ENCODE measurements at regions not wholly inside any gene's neighbourhood (a gene's known extent, or its start where the extent isn't known, plus 50 kb on each side); places are given as distances from the start of the nearest gene placed in this dataset.

DNA sequence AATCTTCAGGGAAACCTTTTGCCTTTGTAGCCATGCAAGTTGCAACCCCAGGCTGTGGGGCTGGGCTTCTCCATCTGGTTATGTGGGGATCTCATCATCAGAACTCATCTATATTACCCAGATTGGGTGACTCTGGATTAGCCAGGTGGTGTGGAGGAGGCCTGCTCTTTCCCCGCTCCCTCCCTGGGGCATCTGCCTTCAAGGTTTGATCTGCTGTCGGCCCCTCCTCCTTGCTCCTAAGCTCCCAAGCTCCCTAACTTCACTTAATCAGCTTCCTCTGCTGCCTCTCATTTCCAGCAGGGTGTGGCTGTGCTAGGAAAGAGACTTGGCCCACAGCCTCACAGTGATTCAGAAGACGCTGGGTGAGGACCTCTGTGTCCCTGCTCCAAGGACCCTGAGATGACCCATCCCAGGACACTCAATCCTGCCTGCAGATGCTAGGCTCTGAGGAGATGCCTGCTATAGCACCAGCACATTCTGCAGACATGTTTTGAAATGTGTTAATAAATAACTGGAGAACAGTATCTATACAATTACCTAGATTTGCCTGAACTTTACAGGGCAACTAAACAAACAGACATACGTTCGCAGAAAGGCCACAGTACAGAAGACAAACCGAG is 392.1 kb upstream of the PODXL start:
- 33% methylated on average over 2 of the region's 6 CpGs; no CpG with 5 or more reads in 1 of the 2 experiments for WGBS, 2 experiments (ENCODE audit: extremely low coverage in 2 of 2, insufficient read length in 1 of 2)
- H4K5ac ChIP-seq (ENCODE audit: low read depth, low read length) = no peak overlapping the region
- H2AFZ ChIP-seq (replicated peaks; ENCODE audit: low read length, poor library complexity) = no peak overlapping the region
- no peak overlapping the region for H3K18ac ChIP-seq (ENCODE audit: low read depth, low read length)
- H3K9me3 ChIP-seq (ENCODE audit: control insufficient read depth, insufficient read depth, low read length) = no peaks in the 10 kb centered on the region
- H3K4ac ChIP-seq (ENCODE audit: low read depth, low read length) = no peak overlapping the region
- H3K9ac ChIP-seq (ENCODE audit: low read depth, low read length) = no peak overlapping the region
- H2BK120ac ChIP-seq (ENCODE audit: low read depth, low read length) = no peak overlapping the region
- no peaks in the 10 kb centered on the region for H3K4me1 ChIP-seq (ENCODE audit: control insufficient read depth, insufficient read depth, low read length)
- no peaks in the 10 kb centered on the region for H3K36me3 ChIP-seq (ENCODE audit: control insufficient read depth, insufficient read depth, low read length)
- in situ Hi-C loops (cut with MboI; ENCODE audit: low sequenced_read_pairs) = no loop called here
- ATAC-seq (ENCODE audit: low read depth) (no peak), DNase-seq (no peak)
- no peak overlapping the region for H3K23ac ChIP-seq (ENCODE audit: low read depth, low read length)
- intact Hi-C loops (cut with micrococcal nuclease) = loop anchor here (5.0 kb wide), 1 partner anchor 454 kb away; no protein-coding TSS in a partner anchor
- H3K14ac ChIP-seq (replicated peaks; ENCODE audit: low read depth, low read length) = no peak overlapping the region
- no peak overlapping the region for H2AK5ac ChIP-seq (ENCODE audit: low read depth, low read length)
- peaks cover 8% of the 10 kb centered on the region for H3K27me3 ChIP-seq (ENCODE audit: control insufficient read depth, insufficient read depth, low read length)
- H4K20me1 ChIP-seq (ENCODE audit: insufficient read depth, low read length) = no peaks in the 10 kb centered on the region
- no peak overlapping the region for H3K56ac ChIP-seq (ENCODE audit: extremely low read depth, insufficient read depth, low read length)
- no peak overlapping the region for H4K8ac ChIP-seq (ENCODE audit: low read depth in 2 of 2, low read length in 2 of 2)
- BruUV-seq (replicated peaks) = no TSS peak
- H2BK15ac ChIP-seq (ENCODE audit: low read depth, low read length) = no peak overlapping the region
- H2BK20ac ChIP-seq (ENCODE audit: low read depth, low read length) = no peak overlapping the region
- H2BK5ac ChIP-seq (ENCODE audit: low read depth, low read length, poor library complexity, severe bottlenecking) = no peak overlapping the region
- dilution Hi-C loops (cut with HindIII; ENCODE audit: low sequenced_read_pairs, unreplicated experiment) = no loop called here
- no peak overlapping the region for H2AK9ac ChIP-seq (replicated peaks; ENCODE audit: low read depth, low read length, poor library complexity)
- no peak overlapping the region for H3K4me3 ChIP-seq (ENCODE audit: insufficient read depth, low read depth, low read length)
- TF ChIP-seq, protein P1, sequence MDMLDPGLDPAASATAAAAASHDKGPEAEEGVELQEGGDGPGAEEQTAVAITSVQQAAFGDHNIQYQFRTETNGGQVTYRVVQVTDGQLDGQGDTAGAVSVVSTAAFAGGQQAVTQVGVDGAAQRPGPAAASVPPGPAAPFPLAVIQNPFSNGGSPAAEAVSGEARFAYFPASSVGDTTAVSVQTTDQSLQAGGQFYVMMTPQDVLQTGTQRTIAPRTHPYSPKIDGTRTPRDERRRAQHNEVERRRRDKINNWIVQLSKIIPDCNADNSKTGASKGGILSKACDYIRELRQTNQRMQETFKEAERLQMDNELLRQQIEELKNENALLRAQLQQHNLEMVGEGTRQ (IDR thresholded peaks at IDR 0.05; ENCODE audit: low read depth, low read length) = no peak
- TF ChIP-seq MAFK (IDR thresholded peaks at IDR 0.05; ENCODE audit: low read depth, low read length) (no peak), RFX5 (IDR thresholded peaks at IDR 0.05; ENCODE audit: low read depth, low read length) (no peak), RCOR1 (IDR thresholded peaks at IDR 0.05; ENCODE audit: insufficient replicate concordance, low read length) (no peak), MAZ (IDR thresholded peaks at IDR 0.05; ENCODE audit: borderline replicate concordance, low read depth, low read length) (no peak), CEBPB (IDR thresholded peaks at IDR 0.05; ENCODE audit: low read depth, low read length) (no peak), SMC3 (IDR thresholded peaks at IDR 0.05; ENCODE audit: low read depth, low read length) (no peak)
- TF ChIP-seq, protein P2, sequence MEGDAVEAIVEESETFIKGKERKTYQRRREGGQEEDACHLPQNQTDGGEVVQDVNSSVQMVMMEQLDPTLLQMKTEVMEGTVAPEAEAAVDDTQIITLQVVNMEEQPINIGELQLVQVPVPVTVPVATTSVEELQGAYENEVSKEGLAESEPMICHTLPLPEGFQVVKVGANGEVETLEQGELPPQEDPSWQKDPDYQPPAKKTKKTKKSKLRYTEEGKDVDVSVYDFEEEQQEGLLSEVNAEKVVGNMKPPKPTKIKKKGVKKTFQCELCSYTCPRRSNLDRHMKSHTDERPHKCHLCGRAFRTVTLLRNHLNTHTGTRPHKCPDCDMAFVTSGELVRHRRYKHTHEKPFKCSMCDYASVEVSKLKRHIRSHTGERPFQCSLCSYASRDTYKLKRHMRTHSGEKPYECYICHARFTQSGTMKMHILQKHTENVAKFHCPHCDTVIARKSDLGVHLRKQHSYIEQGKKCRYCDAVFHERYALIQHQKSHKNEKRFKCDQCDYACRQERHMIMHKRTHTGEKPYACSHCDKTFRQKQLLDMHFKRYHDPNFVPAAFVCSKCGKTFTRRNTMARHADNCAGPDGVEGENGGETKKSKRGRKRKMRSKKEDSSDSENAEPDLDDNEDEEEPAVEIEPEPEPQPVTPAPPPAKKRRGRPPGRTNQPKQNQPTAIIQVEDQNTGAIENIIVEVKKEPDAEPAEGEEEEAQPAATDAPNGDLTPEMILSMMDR (conservative IDR thresholded peaks at IDR 0.05; ENCODE audit: low read depth, low read length) = no peak
- ChIA-PET CTCF (interaction anchor here (1.4 kb wide), 1 partner anchor 41 kb away, joined by 3 read pairs; no protein-coding TSS in a partner anchor), POLR2A (ENCODE audit: unreplicated experiment) (no interaction called here)
- H3K79me1 ChIP-seq (ENCODE audit: low read depth in 1 of 2, low read length in 2 of 2) = no peaks in the 10 kb centered on the region
- no peak overlapping the region for H4K91ac ChIP-seq (ENCODE audit: insufficient read depth, low read depth, low read length)
- H3K4me2 ChIP-seq (ENCODE audit: low read depth, low read length) = no peak overlapping the region
- H3K9me1 ChIP-seq (ENCODE audit: insufficient read depth, low read length) = no peaks in the 10 kb centered on the region
- H3K27ac ChIP-seq (ENCODE audit: insufficient read depth, low read length) = no peak overlapping the region

Measured in IMR-90 (cell line).